CD4-positive, alpha-beta T cell (primary cell): ENCODE measurements at regions not wholly inside any gene's neighbourhood (a gene's known extent, or its start where the extent isn't known, plus 50 kb on each side); places are given as distances from the start of the nearest gene placed in this dataset.

Source experiments
- ATAC-seq: fragments of 200-7000 bp; cut with Tn5 transposase; one replicate; pipeline ENCODE4 v1.10.0; 2022; ENCODE audit warnings: mild to moderate bottlenecking; ENCODE audit not compliant: poor library complexity
- CTCF ChIA-PET: fragments of 350-600 bp; sonication (Branson Sonifier 250); formaldehyde crosslinking; loops from one replicate; lab custom pipeline; 2021; ENCODE audit warnings: antibody characterized with exemption, inconsistent platforms; lab: Charles Lee
- POLR2A ChIA-PET: fragments of 350-600 bp; sonication (Branson Sonifier 250); formaldehyde crosslinking; loops from one replicate; lab custom pipeline; 2021; ENCODE audit warnings: antibody characterized with exemption, inconsistent platforms; lab: Charles Lee
- DNase-seq, 14 experiments: peaks; one replicate each; pipeline ENCODE4 v3.0.0-alpha.2; 2013 to 2020; ENCODE audit warnings: mixed read lengths in 2 of 14
- H3K27ac ChIP-seq, 2 donors: one replicate each; pipeline versions ENCODE4 v1.5.1 to v1.7.0; 2013; ENCODE audit warnings: low read length in 2 of 2, low read depth in 1 of 2, mild to moderate bottlenecking in 1 of 2
- H3K27me3 ChIP-seq, 2 experiments: 1 replicate in 1 of 2; 2 replicates in 1 of 2; pipeline versions ENCODE4 v1.6.1 to v1.7.0; 2013; ENCODE audit warnings: low read length in 2 of 2, control low read depth in 1 of 2, mild to moderate bottlenecking in 1 of 2, moderate library complexity in 1 of 2; ENCODE audit not compliant: insufficient read depth in 2 of 2, control insufficient read depth in 1 of 2
- H3K36me3 ChIP-seq: one replicate; pipeline ENCODE4 v1.6.1; 2013; ENCODE audit warnings: low read length, control low read depth; ENCODE audit not compliant: insufficient read depth
- H3K4me1 ChIP-seq: one replicate; pipeline ENCODE4 v1.6.1; 2013; ENCODE audit warnings: low read length, control low read depth; ENCODE audit not compliant: insufficient read depth
- H3K4me3 ChIP-seq: one replicate; pipeline ENCODE4 v1.5.1; 2013; ENCODE audit warnings: mild to moderate bottlenecking, low read length, moderate library complexity
- H3K9me3 ChIP-seq, 2 experiments: 1 replicate in 1 of 2; 2 replicates in 1 of 2; pipeline versions ENCODE4 v1.6.1 to v1.7.0; 2013; ENCODE audit warnings: low read length in 2 of 2, mild to moderate bottlenecking in 2 of 2, control low read depth in 1 of 2, moderate library complexity in 1 of 2; ENCODE audit not compliant: control insufficient read depth in 1 of 2, insufficient read depth in 1 of 2
- H3K27ac Mint-ChIP-seq: one replicate; pipeline ENCODE4 v1.8.0; 2020; ENCODE audit warnings: mixed read lengths
- H3K27me3 Mint-ChIP-seq: one replicate; pipeline ENCODE4 v1.8.0; 2021; ENCODE audit warnings: mixed read lengths
- H3K36me3 Mint-ChIP-seq: one replicate; pipeline ENCODE4 v1.8.0; 2021; ENCODE audit warnings: low read depth, mixed read lengths
- H3K4me1 Mint-ChIP-seq: one replicate; pipeline ENCODE4 v1.8.0; 2021; ENCODE audit warnings: low read depth, mixed read lengths
- H3K4me3 Mint-ChIP-seq: one replicate; pipeline ENCODE4 v1.8.0; 2020; ENCODE audit warnings: mild to moderate bottlenecking, mixed read lengths
- H3K9me3 Mint-ChIP-seq: one replicate; pipeline ENCODE4 v1.8.0; 2020; ENCODE audit warnings: mixed read lengths
- CTCF ChIP-seq: fragments of 200-600 bp; IDR thresholded peaks from one replicate; pipeline ENCODE4 v1.8.0; 2022; ENCODE audit warnings: antibody characterized with exemption, mild to moderate bottlenecking
- intact Hi-C, 2 experiments: fragments of 100-400 bp; cut with DNase I in 1 of 2; cut with micrococcal nuclease in 1 of 2; formaldehyde crosslinking; loops; one replicate each; pipeline versions ENCODE4 v1.15.1 to v1.9.0; 2023 to 2025; cut with DNase I, micrococcal nuclease

GRCh38 chr1:56278061-56278460 lies 301.3 kb downstream of the PLPP3 start:
- Histone ChIP-seq H3K36me3 (no peaks in the 10 kb centered on the region), H3K9me3 (no peaks in the 10 kb centered on the region), H3K4me1 (no peaks in the 10 kb centered on the region), H3K27ac (no peak overlapping the region), H3K4me3 (no peak overlapping the region), H3K27me3 (no peaks in the 10 kb centered on the region)
- no peak overlapping the region for H3K27ac Mint-ChIP-seq
- ATAC-seq (no peak), DNase-seq (no peak)
- H3K4me1 Mint-ChIP-seq, result no peaks in the 10 kb centered on the region
- TF ChIP-seq CTCF, result no peak
- H3K4me3 Mint-ChIP-seq, result no peak overlapping the region
- peaks cover 2% of the 10 kb centered on the region for H3K9me3 Mint-ChIP-seq
- no peaks in the 10 kb centered on the region for H3K27me3 Mint-ChIP-seq
- ChIA-PET POLR2A (no interaction called here), CTCF (no interaction called here)
- no peaks in the 10 kb centered on the region for H3K36me3 Mint-ChIP-seq
- intact Hi-C loops, result no loop called here

DNA sequence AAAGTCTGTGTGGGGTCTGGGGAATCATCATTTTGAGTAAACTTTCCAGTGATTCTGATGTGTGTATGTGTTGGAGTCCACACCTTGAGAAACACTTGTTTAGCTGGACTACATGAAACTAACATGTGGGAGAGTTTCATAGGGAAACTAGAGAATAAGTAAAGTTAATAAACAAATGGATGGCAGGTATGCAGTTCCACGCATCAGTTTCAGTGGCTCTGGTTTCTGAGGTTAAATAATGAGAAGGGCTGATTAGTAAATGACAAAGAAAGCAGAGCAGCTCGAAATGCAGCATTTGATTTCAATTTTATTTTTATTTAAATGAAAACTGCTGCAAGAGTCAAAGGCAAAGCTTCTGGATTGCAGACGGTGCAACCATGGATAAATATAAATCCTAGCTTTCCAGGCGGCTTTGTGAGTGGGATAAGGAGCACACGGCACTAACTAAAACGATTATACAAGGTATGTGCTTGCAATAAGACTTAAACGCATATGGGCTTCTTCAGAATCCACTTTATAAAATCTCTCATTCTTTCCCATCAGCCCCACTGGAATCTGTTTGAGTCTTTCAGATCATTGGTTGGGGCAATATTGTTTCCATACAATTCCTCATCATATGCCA lies 310.7 kb downstream of the PLPP3 start:
- ATAC-seq (no peak), DNase-seq (no peak)
- Histone ChIP-seq H3K4me3 (no peak overlapping the region), H3K4me1 (no peaks in the 10 kb centered on the region), H3K27me3 (peaks cover 0 to 3% of the 10 kb centered on the region in 2 experiments), H3K9me3 (no peaks in the 10 kb centered on the region), H3K27ac (no peak overlapping the region), H3K36me3 (no peaks in the 10 kb centered on the region)
- Mint-ChIP-seq H3K4me3 (no peak overlapping the region), H3K27me3 (no peaks in the 10 kb centered on the region), H3K36me3 (no peaks in the 10 kb centered on the region), H3K27ac (no peak overlapping the region), H3K9me3 (no peaks in the 10 kb centered on the region), H3K4me1 (no peaks in the 10 kb centered on the region)
- ChIA-PET CTCF (no interaction called here), POLR2A (no interaction called here)
- intact Hi-C loops, result no loop called here
- no peak for TF ChIP-seq CTCF

GRCh38 chr1:56267611-56268010 lies 311.8 kb downstream of the PLPP3 start:
- TF ChIP-seq CTCF, result no peak
- H3K27me3 Mint-ChIP-seq, result no peaks in the 10 kb centered on the region
- Histone ChIP-seq H3K4me3 (no peak overlapping the region), H3K9me3 (no peaks in the 10 kb centered on the region), H3K27me3 (peaks cover 0 to 3% of the 10 kb centered on the region in 2 experiments), H3K27ac (no peak overlapping the region), H3K4me1 (no peaks in the 10 kb centered on the region), H3K36me3 (no peaks in the 10 kb centered on the region)
- ATAC-seq, result no peak
- ChIA-PET CTCF (no interaction called here), POLR2A (no interaction called here)
- intact Hi-C loops, result no loop called here
- H3K36me3 Mint-ChIP-seq, result no peaks in the 10 kb centered on the region
- no peaks in the 10 kb centered on the region for H3K9me3 Mint-ChIP-seq
- no peaks in the 10 kb centered on the region for H3K4me1 Mint-ChIP-seq
- no peak overlapping the region for H3K4me3 Mint-ChIP-seq
- H3K27ac Mint-ChIP-seq, result no peak overlapping the region
- DNase-seq, result no peak
